GM06990 (cell line): ENCODE measurements at regions not wholly inside any gene's neighbourhood (a gene's known extent, or its start where the extent isn't known, plus 50 kb on each side); places are given as distances from the start of the nearest gene placed in this dataset.

Source experiments
- DNase-seq: peaks from one replicate; pipeline ENCODE4 v3.0.0-alpha.2; 2011; ENCODE audit not compliant: insufficient read length; ENCODE audit errors: extremely low read depth
- H3K27me3 ChIP-seq: replicated peaks from 2 replicates; pipeline ENCODE4 v1.6.0; 2011; ENCODE audit warnings: low read length; ENCODE audit not compliant: control insufficient read depth, insufficient read depth
- H3K36me3 ChIP-seq: 2 replicates; pipeline ENCODE4 v1.5.1; 2011; ENCODE audit warnings: low read length; ENCODE audit not compliant: control insufficient read depth, insufficient read depth
- H3K4me3 ChIP-seq: replicated peaks from 2 replicates; pipeline ENCODE4 v1.5.1; 2011; ENCODE audit warnings: low read depth, mild to moderate bottlenecking, control low read depth, low read length
- CTCF ChIP-seq: IDR thresholded peaks from 2 replicates; pipeline ENCODE4 v1.5.1; 2011; ENCODE audit warnings: low read length, control low read depth, mild to moderate bottlenecking, inconsistent platforms; ENCODE audit not compliant: insufficient read depth, poor library complexity, severe bottlenecking

- H3K36me3 ChIP-seq = no peaks in the 10 kb centered on the region
- H3K4me3 ChIP-seq = no peak overlapping the region
- H3K27me3 ChIP-seq = no peaks in the 10 kb centered on the region
- TF ChIP-seq CTCF = no peak
- DNase-seq = no peak
Measured at GRCh38 chr21:15486460-15487195, 243.2 kb upstream of the USP25 start.

- no peaks in the 10 kb centered on the region for H3K27me3 ChIP-seq
- no peak for TF ChIP-seq CTCF
- no peak for DNase-seq
- H3K36me3 ChIP-seq = no peaks in the 10 kb centered on the region
- no peak overlapping the region for H3K4me3 ChIP-seq
Measured at GRCh38 chr21:15487196-15487550, 242.6 kb upstream of the USP25 start.

GRCh38 chr21:15491100-15491499 lies 238.7 kb upstream of the USP25 start:
- H3K27me3 ChIP-seq = no peaks in the 10 kb centered on the region
- TF ChIP-seq CTCF = no peak
- DNase-seq = no peak
- no peak overlapping the region for H3K4me3 ChIP-seq
- no peaks in the 10 kb centered on the region for H3K36me3 ChIP-seq

GRCh38 chr21:15493646-15494045 lies 236.1 kb upstream of the USP25 start:
- no peak for DNase-seq
- Histone ChIP-seq H3K36me3 (no peaks in the 10 kb centered on the region), H3K27me3 (no peaks in the 10 kb centered on the region), H3K4me3 (no peak overlapping the region)
- no peak for TF ChIP-seq CTCF

- TF ChIP-seq CTCF = no peak
- Histone ChIP-seq H3K36me3 (no peaks in the 10 kb centered on the region), H3K4me3 (no peak overlapping the region), H3K27me3 (no peaks in the 10 kb centered on the region)
- DNase-seq = no peak
Measured at GRCh38 chr21:15494481-15494880, 235.3 kb upstream of the USP25 start.

- H3K27me3 ChIP-seq = no peaks in the 10 kb centered on the region
- H3K4me3 ChIP-seq = no peak overlapping the region
- no peak for DNase-seq
- H3K36me3 ChIP-seq = no peaks in the 10 kb centered on the region
- TF ChIP-seq CTCF = no peak
Measured at GRCh38 chr21:15495965-15496364, 233.8 kb upstream of the USP25 start.
